ENCODE measurements at regions not wholly inside any gene's neighbourhood (a gene's known extent, or its start where the extent isn't known, plus 50 kb on each side); places are given as distances from the start of the nearest gene placed in this dataset.
A peak's percentile ranks its signal among the peaks of the same experiment; 100 is the strongest.

GRCh38 chr9:126235336-126236243, 91.0 kb upstream of the MVB12B start:
- Histone ChIP-seq H3K27ac (no peak overlapping the region), H3K9me3 (replicated peaks) (no peaks in the 10 kb centered on the region), H3K27me3 (no peaks in the 10 kb centered on the region), H3K36me3 (no peaks in the 10 kb centered on the region), H3K4me1 (peaks cover 3% of the 10 kb centered on the region; the same call in 1 of the 2 replicates), H3K4me3 (no peak overlapping the region)
- no peak for DNase-seq

- Histone ChIP-seq H3K27me3 (no peaks in the 10 kb centered on the region), H3K4me3 (no peak overlapping the region), H3K9me3 (replicated peaks) (no peaks in the 10 kb centered on the region), H3K4me1 (peaks cover under 1% of the 10 kb centered on the region; the same call in 1 of the 2 replicates), H3K27ac (no peak overlapping the region), H3K36me3 (no peaks in the 10 kb centered on the region)
- DNase-seq = no peak
Measured at GRCh38 chr9:126236273-126236672, 90.4 kb upstream of the MVB12B start.

- no peaks in the 10 kb centered on the region for H3K27me3 ChIP-seq
Measured at GRCh38 chr9:126238415-126238814, 88.2 kb upstream of the MVB12B start.

GRCh38 chr9:126239515-126239914, 87.1 kb upstream of the MVB12B start:
- Histone ChIP-seq H3K4me1 (no peaks in the 10 kb centered on the region), H3K9me3 (replicated peaks) (peaks cover 6% of the 10 kb centered on the region), H3K4me3 (no peak overlapping the region), H3K27me3 (no peaks in the 10 kb centered on the region), H3K36me3 (no peaks in the 10 kb centered on the region), H3K27ac (no peak overlapping the region)
- DNase-seq = no peak

More at GRCh38 chr9:126238415-126238814, 88.2 kb upstream of the MVB12B start:
- Histone ChIP-seq H3K9me3 (replicated peaks) (peaks cover 4% of the 10 kb centered on the region), H3K4me3 (no peak overlapping the region), H3K36me3 (no peaks in the 10 kb centered on the region), H3K4me1 (no peaks in the 10 kb centered on the region), H3K27ac (no peak overlapping the region)
- no peak for DNase-seq

GRCh38 chr9:126240835-126241234, 85.8 kb upstream of the MVB12B start:
- Histone ChIP-seq H3K36me3 (no peaks in the 10 kb centered on the region), H3K4me1 (no peaks in the 10 kb centered on the region), H3K27me3 (no peaks in the 10 kb centered on the region), H3K9me3 (replicated peaks) (peaks cover 6% of the 10 kb centered on the region), H3K4me3 (no peak overlapping the region), H3K27ac (no peak overlapping the region)
- no peak for DNase-seq

- no peak for DNase-seq
- no peaks in the 10 kb centered on the region for H3K4me1 ChIP-seq
- H3K27ac ChIP-seq = no peak overlapping the region
- 0 out of 2 replicates have a peak, but pooled peaks cover 5% of the 10 kb centered on the region for H3K9me3 ChIP-seq (replicated peaks)
- no peaks in the 10 kb centered on the region for H3K36me3 ChIP-seq
- H3K4me3 ChIP-seq = no peak overlapping the region
- H3K27me3 ChIP-seq = no peaks in the 10 kb centered on the region
Measured at GRCh38 chr9:126248680-126249079, 77.9 kb upstream of the MVB12B start.

GRCh38 chr9:126261584-126262356, 64.9 kb upstream of the MVB12B start:
- Histone ChIP-seq H3K9me3 (replicated peaks) (no peaks in the 10 kb centered on the region; the same call in 1 of the 2 replicates), H3K27me3 (peaks cover 6% of the 10 kb centered on the region; the same call in 1 of the 2 replicates), H3K4me1 (no peaks in the 10 kb centered on the region), H3K27ac (no peak overlapping the region), H3K4me3 (no peak overlapping the region), H3K36me3 (no peaks in the 10 kb centered on the region)
- no peak for DNase-seq

GRCh38 chr9:126262738-126263137, 63.9 kb upstream of the MVB12B start:
- H3K27me3 ChIP-seq = peaks cover 6% of the 10 kb centered on the region; the same call in 1 of the 2 replicates
- no peaks in the 10 kb centered on the region; the same call in 1 of the 2 replicates for H3K9me3 ChIP-seq (replicated peaks)
- DNase-seq = no peak
- H3K4me3 ChIP-seq = no peak overlapping the region
- H3K27ac ChIP-seq = no peak overlapping the region
- no peaks in the 10 kb centered on the region for H3K36me3 ChIP-seq
- no peaks in the 10 kb centered on the region for H3K4me1 ChIP-seq

- no peak for DNase-seq
- Histone ChIP-seq H3K27me3 (no peaks in the 10 kb centered on the region), H3K4me3 (no peak overlapping the region), H3K27ac (no peak overlapping the region), H3K4me1 (no peaks in the 10 kb centered on the region), H3K9me3 (replicated peaks) (no peaks in the 10 kb centered on the region), H3K36me3 (no peaks in the 10 kb centered on the region)
Measured at GRCh38 chr9:126270556-126270955, 56.1 kb upstream of the MVB12B start.

GRCh38 chr9:126275386-126276001, 51.1 kb upstream of the MVB12B start:
- H3K27me3 ChIP-seq = no peaks in the 10 kb centered on the region
- no peaks in the 10 kb centered on the region; the same call in 1 of the 2 replicates for H3K9me3 ChIP-seq (replicated peaks)
- H3K4me3 ChIP-seq = no peak overlapping the region
- DNase-seq = peak; percentile 34 to 44
- no peaks in the 10 kb centered on the region for H3K36me3 ChIP-seq
- H3K4me1 ChIP-seq = no peaks in the 10 kb centered on the region
- no peak overlapping the region for H3K27ac ChIP-seq

- no peaks in the 10 kb centered on the region for H3K36me3 ChIP-seq
- H3K4me3 ChIP-seq = no peak overlapping the region
- no peaks in the 10 kb centered on the region; the same call in 1 of the 2 replicates for H3K9me3 ChIP-seq (replicated peaks)
- no peaks in the 10 kb centered on the region for H3K4me1 ChIP-seq
- no peak overlapping the region for H3K27ac ChIP-seq
- no peak for DNase-seq
- no peaks in the 10 kb centered on the region for H3K27me3 ChIP-seq
Measured at GRCh38 chr9:126276056-126276728, 50.4 kb upstream of the MVB12B start.

All from SJCRH30 (cell line).